Neuronal stem cell (in vitro differentiated cells): ENCODE measurements at regions not wholly inside any gene's neighbourhood (a gene's known extent, or its start where the extent isn't known, plus 50 kb on each side); places are given as distances from the start of the nearest gene placed in this dataset.

Experiments used
- DNase-seq: peaks from one replicate; pipeline ENCODE4 v3.0.0-alpha.2; 2013; ENCODE audit warnings: low spot score
- H2AFZ ChIP-seq: one replicate; pipeline ENCODE4 v1.6.1; 2013; ENCODE audit warnings: mild to moderate bottlenecking, low read length, inconsistent platforms
- H2AK5ac ChIP-seq: 2 replicates; pipeline ENCODE4 v1.6.1; 2013; ENCODE audit warnings: low read depth, mild to moderate bottlenecking, inconsistent platforms, low read length, moderate library complexity, mixed read lengths
- H2BK120ac ChIP-seq: 2 replicates; pipeline ENCODE4 v1.6.1; 2013; ENCODE audit warnings: low read depth, mild to moderate bottlenecking, inconsistent platforms, low read length, moderate library complexity, mixed read lengths
- H2BK12ac ChIP-seq: one replicate; pipeline ENCODE4 v1.6.1; 2013; ENCODE audit warnings: low read length, inconsistent platforms
- H2BK15ac ChIP-seq: 2 replicates; pipeline ENCODE4 v1.6.1; 2013; ENCODE audit warnings: mild to moderate bottlenecking, low read length, inconsistent platforms, mixed read lengths
- H2BK5ac ChIP-seq: one replicate; pipeline ENCODE4 v1.6.1; 2013; ENCODE audit warnings: inconsistent platforms, mild to moderate bottlenecking, low read length, moderate library complexity
- H3K14ac ChIP-seq: one replicate; pipeline ENCODE4 v1.6.1; 2013; ENCODE audit warnings: low read length, inconsistent platforms
- H3K18ac ChIP-seq: 2 replicates; pipeline ENCODE4 v1.6.1; 2013; ENCODE audit warnings: low read length, inconsistent platforms
- H3K23ac ChIP-seq: 2 replicates; pipeline ENCODE4 v1.6.1; 2013; ENCODE audit warnings: low read depth, mild to moderate bottlenecking, mixed read lengths, low read length, inconsistent platforms; ENCODE audit not compliant: poor library complexity
- H3K27ac ChIP-seq: replicated peaks from 3 replicates; pipeline ENCODE4 v1.5.1; 2013; ENCODE audit warnings: low read length, inconsistent platforms
- H3K27me3 ChIP-seq, 3 experiments: 2 replicates each; pipeline ENCODE4 v1.6.1; 2013; ENCODE audit warnings: low read length in 3 of 3, mild to moderate bottlenecking in 2 of 3, inconsistent platforms in 1 of 3, low read depth in 1 of 3, mixed read lengths in 1 of 3, moderate library complexity in 1 of 3; ENCODE audit not compliant: control insufficient read depth in 3 of 3, insufficient read depth in 3 of 3
- H3K36me3 ChIP-seq, 2 donors: replicated peaks in 1 of 2; 2 replicates each; pipeline ENCODE4 v1.6.1; 2013; ENCODE audit warnings: low read length in 2 of 2; ENCODE audit not compliant: control insufficient read depth in 2 of 2, insufficient read depth in 2 of 2
- H3K4ac ChIP-seq: 2 replicates; pipeline ENCODE4 v1.6.1; 2013; ENCODE audit warnings: inconsistent platforms, mild to moderate bottlenecking, low read length, moderate library complexity
- H3K4me1 ChIP-seq, 2 donors: 1 replicate in 1 of 2; 2 replicates in 1 of 2; pipeline ENCODE4 v1.6.1; 2013; ENCODE audit warnings: low read length in 2 of 2, low read depth in 1 of 2; ENCODE audit not compliant: control insufficient read depth in 2 of 2, insufficient read depth in 1 of 2
- H3K4me2 ChIP-seq: one replicate; pipeline ENCODE4 v1.6.1; 2013; ENCODE audit warnings: mild to moderate bottlenecking, low read length, inconsistent platforms; ENCODE audit not compliant: insufficient read depth, poor library complexity, severe bottlenecking
- H3K4me3 ChIP-seq, 2 donors: 2 replicates each; pipeline ENCODE4 v1.5.1; 2013; ENCODE audit warnings: low read length in 2 of 2, mild to moderate bottlenecking in 2 of 2, inconsistent platforms in 1 of 2, moderate library complexity in 1 of 2
- H3K79me1 ChIP-seq: one replicate; pipeline ENCODE4 v1.6.1; 2013; ENCODE audit warnings: low read depth, mild to moderate bottlenecking, inconsistent platforms, low read length, moderate library complexity
- H3K9ac ChIP-seq: one replicate; pipeline ENCODE4 v1.6.1; 2013; ENCODE audit warnings: mild to moderate bottlenecking, low read depth, low read length, inconsistent platforms; ENCODE audit not compliant: poor library complexity
- H3K9me3 ChIP-seq, 2 donors: replicated peaks in 1 of 2; 2 replicates each; pipeline versions ENCODE3 to v1.6.1; 2013; ENCODE audit warnings: low read length in 2 of 2, mild to moderate bottlenecking in 2 of 2, inconsistent platforms in 1 of 2, low read depth in 1 of 2, mixed read lengths in 1 of 2, moderate library complexity in 1 of 2; ENCODE audit not compliant: control insufficient read depth in 2 of 2, insufficient read depth in 1 of 2
- H4K8ac ChIP-seq: one replicate; pipeline ENCODE4 v1.6.1; 2013; ENCODE audit warnings: low read depth, mild to moderate bottlenecking, inconsistent platforms, low read length, moderate library complexity
- H4K91ac ChIP-seq: one replicate; pipeline ENCODE4 v1.6.1; 2013; ENCODE audit warnings: low read length, low read depth, mild to moderate bottlenecking, inconsistent platforms; ENCODE audit not compliant: poor library complexity
- WGBS, 2 donors: extraction: QIAGEN DNeasy Blood & Tissue Kit; methylation state at CpG; one replicate each; pipeline ENCODE4 v1.1.7; 2013; ENCODE audit warnings: missing lambda C conversion rate in 2 of 2, mixed read lengths in 1 of 2; ENCODE audit not compliant: insufficient read length in 2 of 2, insufficient replicate concordance in 1 of 2; ENCODE audit errors: extremely low coverage in 2 of 2; 5-methylcytosine and 5-hydroxymethylcytosine counted together

DNA sequence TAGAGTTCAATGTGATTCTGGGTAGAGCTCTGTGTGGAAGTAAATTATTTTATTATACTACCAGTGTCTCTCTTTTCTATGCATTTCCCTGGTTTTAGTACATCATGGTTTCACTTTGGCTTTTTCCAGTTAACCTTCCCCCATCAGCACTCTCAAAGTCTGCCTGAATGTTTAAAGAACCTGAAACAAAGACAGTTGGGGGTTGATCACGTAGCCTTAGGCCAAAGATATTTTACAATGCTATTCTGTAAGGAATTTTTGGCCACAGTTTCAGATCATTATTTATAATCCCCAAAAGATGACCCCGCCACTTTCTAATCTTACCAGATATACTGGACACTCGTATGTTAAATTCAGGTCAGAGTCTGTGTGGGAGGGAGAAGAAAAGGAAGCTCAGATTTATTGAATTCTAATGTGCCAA lies 156.3 kb upstream of the TMC3 start:
- Histone ChIP-seq H3K27ac (no peak overlapping the region), H2BK12ac (no peak overlapping the region), H2BK15ac (no peak overlapping the region), H4K91ac (no peak overlapping the region), H2AK5ac (no peak overlapping the region), H3K9me3 (no peaks in the 10 kb centered on the region), H3K23ac (no peak overlapping the region), H3K4ac (no peak overlapping the region), H3K36me3 (no peaks in the 10 kb centered on the region), H3K14ac (no peak overlapping the region), H3K4me3 (no peak overlapping the region), H2BK120ac (no peak overlapping the region), H3K4me2 (no peak overlapping the region), H3K4me1 (peaks cover 0 to 6% of the 10 kb centered on the region in 2 donors), H3K9ac (no peak overlapping the region), H4K8ac (no peak overlapping the region), H3K27me3 (peaks cover 0 to 3% (median 0%) of the 10 kb centered on the region in 3 experiments), H2AFZ (no peak overlapping the region), H2BK5ac (no peak overlapping the region), H3K18ac (no peak overlapping the region), H3K79me1 (no peaks in the 10 kb centered on the region)
- no CpG with 5 or more reads among the region's 3 CpGs for WGBS, 2 donors
- DNase-seq = no peak

DNA sequence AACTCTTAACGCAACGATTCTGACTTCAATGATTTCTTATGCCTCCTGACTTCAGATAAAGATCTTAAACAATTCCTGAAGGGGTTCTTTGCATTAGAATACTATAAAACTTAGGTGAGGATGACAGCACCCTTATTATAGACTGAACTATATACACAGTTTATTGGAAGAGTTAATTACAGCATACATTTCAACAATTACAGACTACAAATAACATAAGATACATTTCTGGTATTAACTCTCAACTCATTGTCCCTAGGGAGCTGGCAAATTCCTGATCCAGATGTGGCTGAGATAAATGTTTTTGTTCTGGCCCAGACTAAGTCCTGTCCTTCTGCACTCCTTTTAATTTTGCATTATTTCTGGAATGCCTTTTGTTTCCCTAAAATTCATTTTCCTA lies 155.5 kb upstream of the TMC3 start:
- no peak overlapping the region for H3K4me2 ChIP-seq
- no peak overlapping the region for H2BK120ac ChIP-seq
- H3K9me3 ChIP-seq = no peaks in the 10 kb centered on the region
- no CpG with 5 or more reads among the region's 2 CpGs for WGBS, 2 donors
- peaks cover 0 to 6% (median 0%) of the 10 kb centered on the region in 3 experiments for H3K27me3 ChIP-seq
- H3K27ac ChIP-seq = no peak overlapping the region
- H3K4me1 ChIP-seq = peaks cover 0 to 6% of the 10 kb centered on the region in 2 donors
- no peak overlapping the region for H3K9ac ChIP-seq
- no peak overlapping the region for H4K8ac ChIP-seq
- H3K36me3 ChIP-seq = no peaks in the 10 kb centered on the region
- H3K14ac ChIP-seq = no peak overlapping the region
- H3K4ac ChIP-seq = no peak overlapping the region
- no peaks in the 10 kb centered on the region for H3K79me1 ChIP-seq
- no peak overlapping the region for H2AFZ ChIP-seq
- H2BK12ac ChIP-seq = no peak overlapping the region
- no peak overlapping the region for H2BK5ac ChIP-seq
- no peak overlapping the region for H3K23ac ChIP-seq
- no peak overlapping the region for H2BK15ac ChIP-seq
- H2AK5ac ChIP-seq = no peak overlapping the region
- no peak for DNase-seq
- no peak overlapping the region for H3K18ac ChIP-seq
- no peak overlapping the region for H4K91ac ChIP-seq
- no peak overlapping the region for H3K4me3 ChIP-seq

DNA sequence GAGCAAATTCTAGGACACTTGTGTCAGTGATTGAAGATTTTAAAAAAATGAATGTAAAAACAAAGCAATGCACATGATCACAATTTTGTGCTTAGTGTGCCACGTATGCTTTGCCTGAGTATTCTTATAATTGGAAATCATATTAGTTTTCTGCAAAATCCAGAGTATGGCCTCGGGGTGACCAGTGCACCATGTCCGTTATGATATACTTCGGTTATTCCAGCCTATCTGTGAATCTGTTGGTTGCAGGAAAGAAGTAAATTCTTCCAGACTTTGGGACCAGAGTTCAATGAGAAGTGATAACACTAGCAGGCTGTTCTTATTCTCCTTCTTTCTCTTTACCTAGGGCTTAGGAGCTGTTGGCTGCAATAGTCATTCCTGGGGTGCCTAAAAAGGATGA lies 152.0 kb upstream of the TMC3 start:
- Histone ChIP-seq H4K91ac (no peak overlapping the region), H3K36me3 (no peaks in the 10 kb centered on the region), H3K9me3 (no peaks in the 10 kb centered on the region), H3K9ac (no peak overlapping the region), H3K27me3 (peaks cover 0 to 5% (median 0%) of the 10 kb centered on the region in 3 experiments), H3K4ac (no peak overlapping the region), H3K4me3 (no peak overlapping the region), H3K14ac (no peak overlapping the region), H2BK120ac (no peak overlapping the region), H2BK15ac (no peak overlapping the region), H2BK12ac (no peak overlapping the region), H3K4me2 (no peak overlapping the region), H3K4me1 (peaks cover 0 to 2% of the 10 kb centered on the region in 2 donors), H3K18ac (no peak overlapping the region), H3K79me1 (no peaks in the 10 kb centered on the region), H2AFZ (no peak overlapping the region), H2AK5ac (no peak overlapping the region), H3K23ac (no peak overlapping the region), H3K27ac (no peak overlapping the region), H4K8ac (no peak overlapping the region), H2BK5ac (no peak overlapping the region)
- no peak for DNase-seq
- WGBS, 2 donors = no CpG with 5 or more reads among the region's 4 CpGs

DNA sequence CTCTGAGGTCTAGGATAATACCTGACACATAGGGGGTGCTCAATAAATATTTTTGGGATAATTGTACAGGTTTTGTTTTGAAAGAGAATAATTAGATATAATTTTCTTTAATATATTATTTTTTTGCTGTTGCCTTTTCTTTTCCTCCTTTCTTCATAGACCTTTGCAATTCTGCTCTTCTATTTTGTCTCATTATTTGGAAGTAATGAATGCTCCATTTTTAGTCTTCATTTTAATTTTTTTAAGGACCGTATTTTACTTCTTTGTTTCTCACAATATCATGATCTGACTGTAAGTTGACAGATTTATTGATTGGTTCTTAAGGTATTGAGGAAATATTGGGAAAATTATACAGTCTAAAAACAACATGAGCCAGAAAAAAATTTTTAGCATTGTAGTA lies 150.5 kb upstream of the TMC3 start:
- H2BK15ac ChIP-seq = no peak overlapping the region
- no peak overlapping the region for H2AK5ac ChIP-seq
- no peak for DNase-seq
- H3K9ac ChIP-seq = no peak overlapping the region
- peaks cover 0 to 3% (median 0%) of the 10 kb centered on the region in 3 experiments for H3K27me3 ChIP-seq
- H3K79me1 ChIP-seq = no peaks in the 10 kb centered on the region
- no peak overlapping the region for H4K91ac ChIP-seq
- H2BK120ac ChIP-seq = no peak overlapping the region
- no peaks in the 10 kb centered on the region for H3K36me3 ChIP-seq
- WGBS, 2 donors = no CpG with 5 or more reads among the region's 1 CpG
- H3K23ac ChIP-seq = no peak overlapping the region
- no peak overlapping the region for H4K8ac ChIP-seq
- no peak overlapping the region for H3K27ac ChIP-seq
- no peaks in the 10 kb centered on the region for H3K9me3 ChIP-seq
- no peak overlapping the region for H3K18ac ChIP-seq
- H2BK5ac ChIP-seq = no peak overlapping the region
- H3K4me2 ChIP-seq = no peak overlapping the region
- no peak overlapping the region for H2AFZ ChIP-seq
- no peak overlapping the region for H3K4ac ChIP-seq
- no peak overlapping the region for H3K4me3 ChIP-seq
- H3K14ac ChIP-seq = no peak overlapping the region
- no peak overlapping the region for H2BK12ac ChIP-seq
- H3K4me1 ChIP-seq = no peaks in the 10 kb centered on the region
